Upper lobe of left lung (tissue), 4 donors: ENCODE measurements at regions not wholly inside any gene's neighbourhood (a gene's known extent, or its start where the extent isn't known, plus 50 kb on each side); places are given as distances from the start of the nearest gene placed in this dataset.
"Not testable (repeated sequence)": the region's sequence is repeated elsewhere in the genome, so short reads cannot be mapped to it uniquely, and the experiment has no call there.

ENCODE experiments used
- POLR2A ChIP-seq, 4 donors: fragments of 450-650 bp; IDR thresholded peaks; one replicate each; pipeline ENCODE4 v1.5.1; 2016 to 2017; ENCODE audit warnings: antibody characterized with exemption in 4 of 4, mild to moderate bottlenecking in 2 of 4
- POLR2AphosphoS5 ChIP-seq, 2 donors: sonication (generic); formaldehyde crosslinking; IDR thresholded peaks; one replicate each; pipeline ENCODE4 v1.5.1; 2017; ENCODE audit warnings: antibody characterized with exemption in 2 of 2
- TF ChIP-seq, protein P1 (sequence below), 6 experiments: fragments of 450-650 bp in 4 of 6; fragments of 200-600 bp in 2 of 6; sonication (generic) in 2 of 6; IDR thresholded peaks; one replicate each; pipeline ENCODE4 v1.5.1; 2016 to 2019; ENCODE audit warnings: antibody characterized with exemption in 6 of 6

DNA sequence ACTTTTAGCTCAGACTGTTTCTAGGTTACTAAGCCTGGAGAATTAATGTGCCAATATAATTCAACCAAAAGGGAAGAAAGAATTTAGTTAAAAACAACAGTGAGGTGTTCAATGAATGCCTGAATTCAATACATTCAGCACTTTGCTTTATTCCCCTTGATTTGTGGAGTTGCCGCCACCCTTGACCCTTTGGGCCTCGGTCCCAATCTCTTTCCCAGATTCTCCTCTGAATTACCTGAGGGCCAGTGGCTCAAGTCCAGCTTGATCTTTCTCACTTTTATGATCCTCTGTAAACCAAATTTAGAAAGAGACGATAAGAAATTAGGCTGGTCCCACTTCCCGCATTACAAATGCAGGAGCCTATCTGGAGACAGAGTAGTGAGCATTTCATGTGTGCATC lies 98.7 kb downstream of the NBPF8 start:
- TF ChIP-seq, protein P1, sequence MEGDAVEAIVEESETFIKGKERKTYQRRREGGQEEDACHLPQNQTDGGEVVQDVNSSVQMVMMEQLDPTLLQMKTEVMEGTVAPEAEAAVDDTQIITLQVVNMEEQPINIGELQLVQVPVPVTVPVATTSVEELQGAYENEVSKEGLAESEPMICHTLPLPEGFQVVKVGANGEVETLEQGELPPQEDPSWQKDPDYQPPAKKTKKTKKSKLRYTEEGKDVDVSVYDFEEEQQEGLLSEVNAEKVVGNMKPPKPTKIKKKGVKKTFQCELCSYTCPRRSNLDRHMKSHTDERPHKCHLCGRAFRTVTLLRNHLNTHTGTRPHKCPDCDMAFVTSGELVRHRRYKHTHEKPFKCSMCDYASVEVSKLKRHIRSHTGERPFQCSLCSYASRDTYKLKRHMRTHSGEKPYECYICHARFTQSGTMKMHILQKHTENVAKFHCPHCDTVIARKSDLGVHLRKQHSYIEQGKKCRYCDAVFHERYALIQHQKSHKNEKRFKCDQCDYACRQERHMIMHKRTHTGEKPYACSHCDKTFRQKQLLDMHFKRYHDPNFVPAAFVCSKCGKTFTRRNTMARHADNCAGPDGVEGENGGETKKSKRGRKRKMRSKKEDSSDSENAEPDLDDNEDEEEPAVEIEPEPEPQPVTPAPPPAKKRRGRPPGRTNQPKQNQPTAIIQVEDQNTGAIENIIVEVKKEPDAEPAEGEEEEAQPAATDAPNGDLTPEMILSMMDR (IDR thresholded peaks at IDR 0.05): not testable (repeated sequence)
- TF ChIP-seq POLR2AphosphoS5, POLR2A (IDR thresholded peaks at IDR 0.05): not testable (repeated sequence)
